Liver (tissue), 8 donors: ENCODE measurements at regions not wholly inside any gene's neighbourhood (a gene's known extent, or its start where the extent isn't known, plus 50 kb on each side); places are given as distances from the start of the nearest gene placed in this dataset.

Experiments used
- DNase-seq: peaks from one replicate; pipeline ENCODE4 v3.0.0-alpha.2; 2017; ENCODE audit warnings: low spot score
- H3K27ac ChIP-seq, 2 donors: one replicate each; pipeline ENCODE4 v1.7.0; 2013; ENCODE audit warnings: inconsistent platforms in 2 of 2, low read length in 2 of 2, control low read depth in 1 of 2, low read depth in 1 of 2, mild to moderate bottlenecking in 1 of 2
- H3K27me3 ChIP-seq, 4 donors: one replicate each; pipeline versions ENCODE4 v1.6.1 to v1.7.0; 2013; ENCODE audit warnings: low read length in 3 of 4, inconsistent platforms in 1 of 4, mild to moderate bottlenecking in 1 of 4, moderate library complexity in 1 of 4; ENCODE audit not compliant: control insufficient read depth in 4 of 4, insufficient read depth in 4 of 4
- H3K36me3 ChIP-seq, 4 donors: one replicate each; pipeline versions ENCODE4 v1.6.1 to v1.7.0; 2013; ENCODE audit warnings: low read length in 3 of 4, mild to moderate bottlenecking in 3 of 4, low read depth in 1 of 4, moderate library complexity in 1 of 4; ENCODE audit not compliant: control insufficient read depth in 4 of 4, insufficient read depth in 3 of 4
- H3K4me1 ChIP-seq, 4 donors: one replicate each; pipeline versions ENCODE4 v1.6.1 to v1.7.0; 2013; ENCODE audit warnings: low read length in 3 of 4, mild to moderate bottlenecking in 3 of 4, moderate library complexity in 1 of 4; ENCODE audit not compliant: control insufficient read depth in 4 of 4, insufficient read depth in 4 of 4
- H3K4me3 ChIP-seq, 3 donors: one replicate each; pipeline versions ENCODE4 v1.6.1 to v1.7.0; 2013; ENCODE audit warnings: low read length in 3 of 3, control low read depth in 1 of 3, low read depth in 1 of 3, mild to moderate bottlenecking in 1 of 3
- H3K9ac ChIP-seq, 2 donors: one replicate each; pipeline ENCODE4 v1.7.0; 2013; ENCODE audit warnings: low read length in 2 of 2, mild to moderate bottlenecking in 2 of 2, moderate library complexity in 2 of 2, control low read depth in 1 of 2, low read depth in 1 of 2
- H3K9me3 ChIP-seq, 4 donors: one replicate each; pipeline versions ENCODE4 v1.6.1 to v1.7.0; 2013; ENCODE audit warnings: low read length in 3 of 4; ENCODE audit not compliant: control insufficient read depth in 4 of 4
- ATF3 ChIP-seq: IDR thresholded peaks from 2 replicates; pipeline ENCODE4 v1.6.1; 2016; ENCODE audit warnings: antibody characterized with exemption
- CTCF ChIP-seq: fragments of 150-350 bp; IDR thresholded peaks from 2 replicates; pipeline ENCODE4 v1.5.1; 2017; ENCODE audit warnings: improper control_type of control experiment, low read depth, low read length; ENCODE audit not compliant: missing input control
- EGR1 ChIP-seq, 2 donors: IDR thresholded peaks; 2 replicates each; pipeline ENCODE4 v1.6.1; 2016 to 2018; ENCODE audit warnings: antibody characterized with exemption in 2 of 2, low read depth in 2 of 2
- FOXA1 ChIP-seq: IDR thresholded peaks from 2 replicates; pipeline ENCODE4 v1.6.1; 2016; ENCODE audit warnings: antibody characterized with exemption
- FOXA2 ChIP-seq: IDR thresholded peaks from 2 replicates; pipeline ENCODE4 v1.6.1; 2016; ENCODE audit warnings: antibody characterized with exemption
- GABPA ChIP-seq, 2 donors: IDR thresholded peaks in 1 of 2; conservative IDR thresholded peaks in 1 of 2; 2 replicates each; pipeline ENCODE4 v1.6.1; 2016; ENCODE audit warnings: antibody characterized with exemption in 2 of 2, mild to moderate bottlenecking in 1 of 2, moderate library complexity in 1 of 2
- HNF4A ChIP-seq, 2 donors: conservative IDR thresholded peaks; 2 replicates each; pipeline ENCODE4 v1.6.1; 2016; ENCODE audit warnings: antibody characterized with exemption in 2 of 2, mild to moderate bottlenecking in 2 of 2
- HNF4G ChIP-seq: IDR thresholded peaks from 2 replicates; pipeline ENCODE4 v1.6.1; 2016; ENCODE audit warnings: antibody characterized with exemption
- JUND ChIP-seq, 2 donors: IDR thresholded peaks; 2 replicates each; pipeline ENCODE4 v1.6.1; 2016; ENCODE audit warnings: antibody characterized with exemption in 2 of 2
- MAX ChIP-seq: IDR thresholded peaks from 2 replicates; pipeline ENCODE4 v1.6.1; 2016; ENCODE audit warnings: antibody characterized with exemption
- NR2F2 ChIP-seq: IDR thresholded peaks from 2 replicates; pipeline ENCODE4 v1.6.1; 2016; ENCODE audit warnings: antibody characterized with exemption
- RAD21 ChIP-seq, 2 donors: IDR thresholded peaks; 2 replicates each; pipeline ENCODE4 v1.6.1; 2016; ENCODE audit warnings: antibody characterized with exemption in 2 of 2, mild to moderate bottlenecking in 2 of 2
- RXRA ChIP-seq, 2 donors: IDR thresholded peaks; 2 replicates each; pipeline ENCODE4 v1.6.1; 2017 to 2018; ENCODE audit warnings: antibody characterized with exemption in 2 of 2, mild to moderate bottlenecking in 1 of 2
- TAF1 ChIP-seq: conservative IDR thresholded peaks from 2 replicates; pipeline ENCODE4 v1.6.1; 2016; ENCODE audit warnings: antibody characterized with exemption, mild to moderate bottlenecking
- YY1 ChIP-seq: IDR thresholded peaks from 2 replicates; pipeline ENCODE4 v1.6.1; 2016; ENCODE audit warnings: antibody characterized with exemption, mild to moderate bottlenecking
- ZBTB33 ChIP-seq: IDR thresholded peaks from 2 replicates; pipeline ENCODE4 v1.6.1; 2016; ENCODE audit warnings: antibody characterized with exemption
- WGBS: extraction: QIAGEN DNeasy Blood & Tissue Kit; methylation state at CpG from one replicate; pipeline ENCODE4 v1.1.7; 2013; 5-methylcytosine and 5-hydroxymethylcytosine counted together
- donor health status: healthy.
- donor health status: healthy.
- donor health status: healthy.
- donor health status: healthy.
- donor health status: healthy.

- no peak for TF ChIP-seq ZBTB33
- no peak for TF ChIP-seq YY1
- TF ChIP-seq EGR1 (IDR thresholded peaks at IDR 0.05; ENCODE audit: low read depth in 2 of 2), result no peak
- TF ChIP-seq HNF4A (conservative IDR thresholded peaks at IDR 0.05), result no peak
- Histone ChIP-seq H3K27me3 (no peaks in the 10 kb centered on the region), H3K27ac (no peak overlapping the region), H3K36me3 (no peaks in the 10 kb centered on the region), H3K4me3 (no peak overlapping the region), H3K9ac (no peak overlapping the region), H3K4me1 (no peaks in the 10 kb centered on the region), H3K9me3 (peaks cover 0 to 9% (median 1%) of the 10 kb centered on the region in 4 donors)
- DNase-seq, result no peak
Measured at GRCh38 chr16:72388007-72388406, 216.1 kb upstream of the PMFBP1 start.

- Histone ChIP-seq H3K4me1 (no peaks in the 10 kb centered on the region), H3K9me3 (peaks cover 0 to 9% (median 1%) of the 10 kb centered on the region in 4 donors), H3K4me3 (no peak overlapping the region), H3K36me3 (no peaks in the 10 kb centered on the region), H3K27ac (no peak overlapping the region), H3K9ac (no peak overlapping the region), H3K27me3 (no peaks in the 10 kb centered on the region)
- TF ChIP-seq RAD21 (IDR thresholded peaks at IDR 0.05), result no peak
- TF ChIP-seq JUND (IDR thresholded peaks at IDR 0.05), result no peak
- TF ChIP-seq MAX, result no peak
- no peak for TF ChIP-seq ZBTB33
- TF ChIP-seq GABPA (IDR thresholded peaks at IDR 0.05 in 1 of 2, conservative IDR thresholded peaks at IDR 0.05 in 1 of 2), result no peak
- WGBS, result 96% methylated on average over 5 of the region's 5 CpGs
- DNase-seq, result no peak
Measured at GRCh38 chr16:72384651-72385050, 212.7 kb upstream of the PMFBP1 start.

- no peak overlapping the region for H3K4me3 ChIP-seq
- DNase-seq, result no peak
- TF ChIP-seq CTCF, result no peak
- no peak for TF ChIP-seq ZBTB33
- no peak for TF ChIP-seq YY1
- no peak for TF ChIP-seq RXRA (IDR thresholded peaks at IDR 0.05)
- no peak for TF ChIP-seq GABPA (IDR thresholded peaks at IDR 0.05 in 1 of 2, conservative IDR thresholded peaks at IDR 0.05 in 1 of 2)
- TF ChIP-seq NR2F2, result no peak
- no peak for TF ChIP-seq HNF4G
- no peak for TF ChIP-seq FOXA2
- TF ChIP-seq ATF3, result no peak
- no peak for TF ChIP-seq RAD21 (IDR thresholded peaks at IDR 0.05)
- no peak for TF ChIP-seq HNF4A (conservative IDR thresholded peaks at IDR 0.05)
- no peak for TF ChIP-seq JUND (IDR thresholded peaks at IDR 0.05)
- TF ChIP-seq FOXA1, result no peak
- no peak for TF ChIP-seq TAF1
- TF ChIP-seq MAX, result no peak
- H3K9ac ChIP-seq, result no peak overlapping the region
- H3K9me3 ChIP-seq, result no peaks in the 10 kb centered on the region
- 64% methylated on average over 1 of the region's 1 CpG for WGBS
- H3K27ac ChIP-seq, result no peak overlapping the region
- no peaks in the 10 kb centered on the region for H3K4me1 ChIP-seq
- H3K36me3 ChIP-seq, result no peaks in the 10 kb centered on the region
- no peaks in the 10 kb centered on the region for H3K27me3 ChIP-seq
Measured at GRCh38 chr16:72380283-72380682, 208.3 kb upstream of the PMFBP1 start.
